ENCODE measurements at regions not wholly inside any gene's neighbourhood (a gene's known extent, or its start where the extent isn't known, plus 50 kb on each side); places are given as distances from the start of the nearest gene placed in this dataset.

DNA sequence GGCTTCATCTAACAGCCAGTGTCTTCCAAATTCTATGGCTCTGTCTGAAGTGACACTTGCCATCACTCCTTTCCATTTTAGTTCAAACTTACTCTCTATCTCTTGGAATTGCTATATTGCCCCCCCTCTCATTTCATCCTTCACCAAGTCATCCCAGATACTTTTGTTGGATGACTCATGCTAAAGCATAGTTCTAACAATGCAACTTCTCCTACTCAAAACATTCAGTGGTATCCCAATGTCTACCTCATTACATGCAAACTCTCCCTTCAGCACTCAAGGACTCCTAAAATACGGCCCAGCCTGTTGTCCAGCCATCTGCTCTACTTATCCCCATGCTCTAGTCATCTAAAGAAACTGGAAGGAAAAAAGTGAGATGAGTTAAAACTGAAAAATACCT is 171.6 kb downstream of the RASEF start:
- Histone ChIP-seq H3K27ac (ENCODE audit: low read length in 2 of 2) (no peak overlapping the region), H3K36me3 (replicated peaks in 1 of 2; ENCODE audit: control extremely low read depth in 1 of 2, control insufficient read depth in 1 of 2, extremely low read depth in 1 of 2, insufficient read depth in 2 of 2, low read length in 1 of 2) (no peaks in the 10 kb centered on the region), H3K9ac (ENCODE audit: low read length) (no peak overlapping the region), H3K9me3 (ENCODE audit: control extremely low read depth in 1 of 3, control insufficient read depth in 2 of 3, insufficient read depth in 1 of 3, low read length in 2 of 3) (no peaks in the 10 kb centered on the region), H2AFZ (ENCODE audit: insufficient read depth, low read depth, low read length, poor library complexity, severe bottlenecking) (no peak overlapping the region), H3K4me3 (ENCODE audit: control extremely low read depth in 1 of 5, extremely low read depth in 1 of 5, insufficient read depth in 1 of 5, low read depth in 2 of 5, low read length in 4 of 5) (no peak overlapping the region), H3K27me3 (replicated peaks in 1 of 4; ENCODE audit: control extremely low read depth in 1 of 4, control insufficient read depth in 3 of 4, insufficient read depth in 4 of 4, low read length in 3 of 4) (no peaks in the 10 kb centered on the region), H4K20me1 (ENCODE audit: control insufficient read depth, insufficient read depth, low read length, poor library complexity, severe bottlenecking) (no peaks in the 10 kb centered on the region), H3K4me1 (ENCODE audit: control insufficient read depth in 2 of 2, insufficient read depth in 2 of 2, low read length in 2 of 2) (no peaks in the 10 kb centered on the region), H3K79me2 (ENCODE audit: control insufficient read depth, insufficient read depth, low read length) (no peaks in the 10 kb centered on the region), H3K4me2 (replicated peaks; ENCODE audit: low read depth, low read length, poor library complexity, severe bottlenecking) (no peak overlapping the region)
- Mint-ChIP-seq H3K4me1 (no peaks in the 10 kb centered on the region), H3K9me3 (ENCODE audit: insufficient read depth) (no peaks in the 10 kb centered on the region), H3K4me3 (no peak overlapping the region), H3K27me3 (no peaks in the 10 kb centered on the region), H3K27ac (no peak overlapping the region)
- no peak for ATAC-seq (ENCODE audit: low read depth)
- intact Hi-C loops (cut with micrococcal nuclease), result no loop called here
- CTCF ChIA-PET, result no interaction called here
- POLR2A ChIA-PET, result no interaction called here
- TF ChIP-seq CTCF (IDR thresholded peaks at IDR 0.05) (no peak), EZH2 (IDR thresholded peaks at IDR 0.05; ENCODE audit: borderline replicate concordance, insufficient read depth, low read depth, low read length, poor library complexity, severe bottlenecking) (no peak)
- no CpG with 5 or more reads among the region's 1 CpG for WGBS (ENCODE audit: insufficient coverage)
- DNase-seq, result no peak

DNA sequence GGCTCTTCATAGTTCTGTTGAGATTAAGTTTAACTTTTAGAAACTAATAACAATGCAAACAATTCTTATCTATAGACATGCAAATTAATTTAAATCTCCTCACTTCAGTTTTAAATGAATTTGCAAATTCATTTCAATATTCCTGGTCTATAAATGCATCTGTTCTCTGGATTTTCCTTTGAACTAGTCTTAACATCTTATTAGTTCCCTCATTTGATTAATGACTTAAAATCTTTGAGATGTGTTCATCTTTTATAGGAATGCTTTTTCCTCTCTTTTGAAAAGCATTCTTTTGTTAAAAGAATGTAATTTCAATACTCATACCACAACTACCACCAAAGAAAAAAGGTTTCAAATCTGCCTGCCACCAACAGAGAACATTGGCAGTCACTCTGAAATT is 169.4 kb downstream of the RASEF start:
- H3K9me3 ChIP-seq (ENCODE audit: control extremely low read depth in 1 of 3, control insufficient read depth in 2 of 3, insufficient read depth in 1 of 3, low read length in 2 of 3), result no peaks in the 10 kb centered on the region
- H3K4me3 Mint-ChIP-seq, result no peak overlapping the region
- H2AFZ ChIP-seq (ENCODE audit: insufficient read depth, low read depth, low read length, poor library complexity, severe bottlenecking), result no peak overlapping the region
- H3K4me1 Mint-ChIP-seq, result no peaks in the 10 kb centered on the region
- POLR2A ChIA-PET, result no interaction called here
- no peak overlapping the region for H3K4me2 ChIP-seq (replicated peaks; ENCODE audit: low read depth, low read length, poor library complexity, severe bottlenecking)
- H3K4me3 ChIP-seq (ENCODE audit: control extremely low read depth in 1 of 5, extremely low read depth in 1 of 5, insufficient read depth in 1 of 5, low read depth in 2 of 5, low read length in 4 of 5), result no peak overlapping the region
- no peaks in the 10 kb centered on the region for H3K4me1 ChIP-seq (ENCODE audit: control insufficient read depth in 2 of 2, insufficient read depth in 2 of 2, low read length in 2 of 2)
- CTCF ChIA-PET, result no interaction called here
- H3K27ac Mint-ChIP-seq, result no peak overlapping the region
- H4K20me1 ChIP-seq (ENCODE audit: control insufficient read depth, insufficient read depth, low read length, poor library complexity, severe bottlenecking), result no peaks in the 10 kb centered on the region
- intact Hi-C loops (cut with micrococcal nuclease), result no loop called here
- ATAC-seq (ENCODE audit: low read depth), result no peak
- no peak for DNase-seq
- no peaks in the 10 kb centered on the region for H3K9me3 Mint-ChIP-seq (ENCODE audit: insufficient read depth)
- H3K27me3 ChIP-seq (replicated peaks in 1 of 4; ENCODE audit: control extremely low read depth in 1 of 4, control insufficient read depth in 3 of 4, insufficient read depth in 4 of 4, low read length in 3 of 4), result no peaks in the 10 kb centered on the region
- no peak overlapping the region for H3K27ac ChIP-seq (ENCODE audit: low read length in 2 of 2)
- H3K79me2 ChIP-seq (ENCODE audit: control insufficient read depth, insufficient read depth, low read length), result no peaks in the 10 kb centered on the region
- H3K9ac ChIP-seq (ENCODE audit: low read length), result no peak overlapping the region
- H3K36me3 ChIP-seq (replicated peaks in 1 of 2; ENCODE audit: control extremely low read depth in 1 of 2, control insufficient read depth in 1 of 2, extremely low read depth in 1 of 2, insufficient read depth in 2 of 2, low read length in 1 of 2), result no peaks in the 10 kb centered on the region
- TF ChIP-seq EZH2 (IDR thresholded peaks at IDR 0.05; ENCODE audit: borderline replicate concordance, insufficient read depth, low read depth, low read length, poor library complexity, severe bottlenecking) (no peak), CTCF (IDR thresholded peaks at IDR 0.05) (no peak)
- no peaks in the 10 kb centered on the region for H3K27me3 Mint-ChIP-seq
